Kidney epithelial cell (primary cell): ENCODE measurements at regions not wholly inside any gene's neighbourhood (a gene's known extent, or its start where the extent isn't known, plus 50 kb on each side); places are given as distances from the start of the nearest gene placed in this dataset.

Experiments used
- DNase-seq: peaks from one replicate; pipeline ENCODE4 v3.0.0-alpha.2; 2010; ENCODE audit warnings: low read depth
- H3K27me3 ChIP-seq: 2 replicates; pipeline ENCODE4 v1.6.0; 2011; ENCODE audit warnings: low read length; ENCODE audit not compliant: control insufficient read depth, insufficient read depth
- H3K36me3 ChIP-seq: 2 replicates; pipeline ENCODE4 v1.5.1; 2011; ENCODE audit warnings: low read length; ENCODE audit not compliant: control insufficient read depth, insufficient read depth
- H3K4me3 ChIP-seq: 2 replicates; pipeline ENCODE4 v1.5.1; 2011; ENCODE audit warnings: low read depth, mild to moderate bottlenecking, control low read depth, low read length
- CTCF ChIP-seq: IDR thresholded peaks from 2 replicates; pipeline ENCODE4 v1.5.1; 2011; ENCODE audit warnings: mild to moderate bottlenecking, moderate library complexity, low read length, control low read depth, inconsistent platforms; ENCODE audit not compliant: insufficient read depth, poor library complexity, severe bottlenecking

GRCh38 chr20:17150858-17151257 lies 76.0 kb upstream of the PCSK2 start:
- Histone ChIP-seq H3K27me3 (no peaks in the 10 kb centered on the region), H3K4me3 (no peak overlapping the region), H3K36me3 (no peaks in the 10 kb centered on the region)
- no peak for DNase-seq
- no peak for TF ChIP-seq CTCF

GRCh38 chr20:17155401-17155800 lies 71.4 kb upstream of the PCSK2 start:
- no peak for TF ChIP-seq CTCF
- Histone ChIP-seq H3K36me3 (no peaks in the 10 kb centered on the region), H3K4me3 (no peak overlapping the region), H3K27me3 (no peaks in the 10 kb centered on the region)
- DNase-seq, result no peak

GRCh38 chr20:17158701-17159100 lies 68.1 kb upstream of the PCSK2 start:
- TF ChIP-seq CTCF, result no peak
- Histone ChIP-seq H3K36me3 (no peaks in the 10 kb centered on the region), H3K4me3 (no peak overlapping the region), H3K27me3 (no peaks in the 10 kb centered on the region)
- DNase-seq, result no peak

GRCh38 chr20:17161673-17162481 lies 65.0 kb upstream of the PCSK2 start:
- DNase-seq, result no peak
- no peak overlapping the region for H3K4me3 ChIP-seq
- H3K27me3 ChIP-seq, result no peaks in the 10 kb centered on the region
- no peak for TF ChIP-seq CTCF
- H3K36me3 ChIP-seq, result no peaks in the 10 kb centered on the region

GRCh38 chr20:17168026-17168612 lies 58.7 kb upstream of the PCSK2 start:
- DNase-seq, result no peak
- H3K4me3 ChIP-seq, result no peak overlapping the region
- no peaks in the 10 kb centered on the region for H3K27me3 ChIP-seq
- H3K36me3 ChIP-seq, result no peaks in the 10 kb centered on the region
- TF ChIP-seq CTCF, result no peak
